ENCODE measurements at regions not wholly inside any gene's neighbourhood (a gene's known extent, or its start where the extent isn't known, plus 50 kb on each side); places are given as distances from the start of the nearest gene placed in this dataset.

DNA sequence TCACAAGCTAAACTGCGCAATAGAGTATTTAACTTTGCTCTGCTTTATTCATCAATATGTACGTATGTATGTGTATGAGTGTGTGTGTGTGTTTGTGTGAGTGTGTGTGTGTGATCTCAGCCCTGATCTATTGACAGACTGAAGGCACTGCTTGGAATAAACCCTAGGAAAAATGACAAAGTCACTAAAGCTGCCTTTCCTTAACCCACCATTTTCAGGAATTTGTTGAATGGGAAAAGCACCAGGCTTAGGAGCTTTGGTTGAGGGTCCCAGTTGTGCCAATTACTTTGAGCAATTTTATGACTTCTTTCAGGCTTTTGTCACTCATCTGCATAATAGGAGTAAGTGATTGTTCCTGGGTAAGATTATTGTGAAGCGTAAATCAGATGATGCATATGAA is 108.6 kb upstream of the TLR4 start:
- ChIA-PET POLR2A (no interaction called here), CTCF (no interaction called here)
- DNase-seq (ENCODE audit: low read depth in 1 of 2, low spot score in 1 of 2) = no peak
- no peak overlapping the region for H3K4me2 ChIP-seq
- H3K4me1 ChIP-seq = no peaks in the 10 kb centered on the region
- no peak overlapping the region for H3K4me3 ChIP-seq
- no peak overlapping the region for H3K27ac ChIP-seq
- H3K9me3 ChIP-seq = no peaks in the 10 kb centered on the region
- no peak for TF ChIP-seq MAFK (IDR thresholded peaks at IDR 0.05; ENCODE audit: partially characterized antibody)
- no peak for TF ChIP-seq ZC3H11A (IDR thresholded peaks at IDR 0.05)
- TF ChIP-seq, protein P1, sequence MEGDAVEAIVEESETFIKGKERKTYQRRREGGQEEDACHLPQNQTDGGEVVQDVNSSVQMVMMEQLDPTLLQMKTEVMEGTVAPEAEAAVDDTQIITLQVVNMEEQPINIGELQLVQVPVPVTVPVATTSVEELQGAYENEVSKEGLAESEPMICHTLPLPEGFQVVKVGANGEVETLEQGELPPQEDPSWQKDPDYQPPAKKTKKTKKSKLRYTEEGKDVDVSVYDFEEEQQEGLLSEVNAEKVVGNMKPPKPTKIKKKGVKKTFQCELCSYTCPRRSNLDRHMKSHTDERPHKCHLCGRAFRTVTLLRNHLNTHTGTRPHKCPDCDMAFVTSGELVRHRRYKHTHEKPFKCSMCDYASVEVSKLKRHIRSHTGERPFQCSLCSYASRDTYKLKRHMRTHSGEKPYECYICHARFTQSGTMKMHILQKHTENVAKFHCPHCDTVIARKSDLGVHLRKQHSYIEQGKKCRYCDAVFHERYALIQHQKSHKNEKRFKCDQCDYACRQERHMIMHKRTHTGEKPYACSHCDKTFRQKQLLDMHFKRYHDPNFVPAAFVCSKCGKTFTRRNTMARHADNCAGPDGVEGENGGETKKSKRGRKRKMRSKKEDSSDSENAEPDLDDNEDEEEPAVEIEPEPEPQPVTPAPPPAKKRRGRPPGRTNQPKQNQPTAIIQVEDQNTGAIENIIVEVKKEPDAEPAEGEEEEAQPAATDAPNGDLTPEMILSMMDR (IDR thresholded peaks at IDR 0.05) = no peak
- no peak for TF ChIP-seq KDM5A (IDR thresholded peaks at IDR 0.05)
- TF ChIP-seq TP53 (CRISPR knock-in tag; IDR thresholded peaks at IDR 0.05) = no peak
- TF ChIP-seq, protein P2, sequence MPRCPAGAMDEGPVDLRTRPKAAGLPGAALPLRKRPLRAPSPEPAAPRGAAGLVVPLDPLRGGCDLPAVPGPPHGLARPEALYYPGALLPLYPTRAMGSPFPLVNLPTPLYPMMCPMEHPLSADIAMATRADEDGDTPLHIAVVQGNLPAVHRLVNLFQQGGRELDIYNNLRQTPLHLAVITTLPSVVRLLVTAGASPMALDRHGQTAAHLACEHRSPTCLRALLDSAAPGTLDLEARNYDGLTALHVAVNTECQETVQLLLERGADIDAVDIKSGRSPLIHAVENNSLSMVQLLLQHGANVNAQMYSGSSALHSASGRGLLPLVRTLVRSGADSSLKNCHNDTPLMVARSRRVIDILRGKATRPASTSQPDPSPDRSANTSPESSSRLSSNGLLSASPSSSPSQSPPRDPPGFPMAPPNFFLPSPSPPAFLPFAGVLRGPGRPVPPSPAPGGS (IDR thresholded peaks at IDR 0.05) = no peak
- TF ChIP-seq, protein P3, sequence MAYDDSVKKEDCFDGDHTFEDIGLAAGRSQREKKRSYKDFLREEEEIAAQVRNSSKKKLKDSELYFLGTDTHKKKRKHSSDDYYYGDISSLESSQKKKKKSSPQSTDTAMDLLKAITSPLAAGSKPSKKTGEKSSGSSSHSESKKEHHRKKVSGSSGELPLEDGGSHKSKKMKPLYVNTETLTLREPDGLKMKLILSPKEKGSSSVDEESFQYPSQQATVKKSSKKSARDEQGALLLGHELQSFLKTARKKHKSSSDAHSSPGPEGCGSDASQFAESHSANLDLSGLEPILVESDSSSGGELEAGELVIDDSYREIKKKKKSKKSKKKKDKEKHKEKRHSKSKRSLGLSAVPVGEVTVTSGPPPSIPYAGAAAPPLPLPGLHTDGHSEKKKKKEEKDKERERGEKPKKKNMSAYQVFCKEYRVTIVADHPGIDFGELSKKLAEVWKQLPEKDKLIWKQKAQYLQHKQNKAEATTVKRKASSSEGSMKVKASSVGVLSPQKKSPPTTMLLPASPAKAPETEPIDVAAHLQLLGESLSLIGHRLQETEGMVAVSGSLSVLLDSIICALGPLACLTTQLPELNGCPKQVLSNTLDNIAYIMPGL (CRISPR knock-in tag; IDR thresholded peaks at IDR 0.05; ENCODE audit: borderline replicate concordance) = no peak
- TF ChIP-seq, protein P4, sequence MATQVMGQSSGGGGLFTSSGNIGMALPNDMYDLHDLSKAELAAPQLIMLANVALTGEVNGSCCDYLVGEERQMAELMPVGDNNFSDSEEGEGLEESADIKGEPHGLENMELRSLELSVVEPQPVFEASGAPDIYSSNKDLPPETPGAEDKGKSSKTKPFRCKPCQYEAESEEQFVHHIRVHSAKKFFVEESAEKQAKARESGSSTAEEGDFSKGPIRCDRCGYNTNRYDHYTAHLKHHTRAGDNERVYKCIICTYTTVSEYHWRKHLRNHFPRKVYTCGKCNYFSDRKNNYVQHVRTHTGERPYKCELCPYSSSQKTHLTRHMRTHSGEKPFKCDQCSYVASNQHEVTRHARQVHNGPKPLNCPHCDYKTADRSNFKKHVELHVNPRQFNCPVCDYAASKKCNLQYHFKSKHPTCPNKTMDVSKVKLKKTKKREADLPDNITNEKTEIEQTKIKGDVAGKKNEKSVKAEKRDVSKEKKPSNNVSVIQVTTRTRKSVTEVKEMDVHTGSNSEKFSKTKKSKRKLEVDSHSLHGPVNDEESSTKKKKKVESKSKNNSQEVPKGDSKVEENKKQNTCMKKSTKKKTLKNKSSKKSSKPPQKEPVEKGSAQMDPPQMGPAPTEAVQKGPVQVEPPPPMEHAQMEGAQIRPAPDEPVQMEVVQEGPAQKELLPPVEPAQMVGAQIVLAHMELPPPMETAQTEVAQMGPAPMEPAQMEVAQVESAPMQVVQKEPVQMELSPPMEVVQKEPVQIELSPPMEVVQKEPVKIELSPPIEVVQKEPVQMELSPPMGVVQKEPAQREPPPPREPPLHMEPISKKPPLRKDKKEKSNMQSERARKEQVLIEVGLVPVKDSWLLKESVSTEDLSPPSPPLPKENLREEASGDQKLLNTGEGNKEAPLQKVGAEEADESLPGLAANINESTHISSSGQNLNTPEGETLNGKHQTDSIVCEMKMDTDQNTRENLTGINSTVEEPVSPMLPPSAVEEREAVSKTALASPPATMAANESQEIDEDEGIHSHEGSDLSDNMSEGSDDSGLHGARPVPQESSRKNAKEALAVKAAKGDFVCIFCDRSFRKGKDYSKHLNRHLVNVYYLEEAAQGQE (IDR thresholded peaks at IDR 0.05) = no peak
- TF ChIP-seq ZFP36 (IDR thresholded peaks at IDR 0.05; ENCODE audit: borderline replicate concordance, partially characterized antibody) = no peak
- no peak for TF ChIP-seq CEBPB (IDR thresholded peaks at IDR 0.05)
- TF ChIP-seq, protein P5, sequence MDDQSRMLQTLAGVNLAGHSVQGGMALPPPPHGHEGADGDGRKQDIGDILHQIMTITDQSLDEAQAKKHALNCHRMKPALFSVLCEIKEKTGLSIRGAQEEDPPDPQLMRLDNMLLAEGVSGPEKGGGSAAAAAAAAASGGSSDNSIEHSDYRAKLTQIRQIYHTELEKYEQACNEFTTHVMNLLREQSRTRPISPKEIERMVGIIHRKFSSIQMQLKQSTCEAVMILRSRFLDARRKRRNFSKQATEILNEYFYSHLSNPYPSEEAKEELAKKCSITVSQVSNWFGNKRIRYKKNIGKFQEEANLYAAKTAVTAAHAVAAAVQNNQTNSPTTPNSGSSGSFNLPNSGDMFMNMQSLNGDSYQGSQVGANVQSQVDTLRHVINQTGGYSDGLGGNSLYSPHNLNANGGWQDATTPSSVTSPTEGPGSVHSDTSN (IDR thresholded peaks at IDR 0.05) = no peak
- no peak for ATAC-seq
- FAIRE-seq = no peak
- WGBS (ENCODE audit: missing lambda C conversion rate) = 22% methylated on average over 3 of the region's 3 CpGs

DNA sequence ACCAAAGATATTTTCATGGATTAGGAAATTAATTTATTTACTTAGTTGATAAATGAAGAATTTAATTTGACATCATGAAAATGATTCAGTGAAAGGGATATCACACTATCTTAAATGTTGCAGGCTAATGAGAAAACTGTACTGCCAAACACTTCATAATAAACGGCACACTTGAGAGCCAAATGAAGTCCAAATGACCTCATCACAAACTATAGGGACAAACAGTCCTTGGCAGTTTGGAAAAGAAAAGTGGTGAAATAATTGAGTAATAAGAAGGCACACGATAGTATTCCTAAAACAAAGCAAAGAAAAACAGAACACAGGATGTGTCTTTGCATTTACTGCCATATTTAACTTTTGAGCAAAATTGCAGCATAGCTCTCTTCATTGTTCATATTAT is 116.9 kb upstream of the TLR4 start:
- DNase-seq (ENCODE audit: low read depth in 1 of 2, low spot score in 1 of 2) (no peak), FAIRE-seq (no peak), ATAC-seq (no peak)
- POLR2A ChIA-PET = no interaction called here
- CTCF ChIA-PET = no interaction called here
- TF ChIP-seq EP300 (IDR thresholded peaks at IDR 0.05) (no peak), RFX5 (IDR thresholded peaks at IDR 0.05) (no peak), HEYL (CRISPR knock-in tag; IDR thresholded peaks at IDR 0.05) (no peak), TFCP2L1 (CRISPR knock-in tag; IDR thresholded peaks at IDR 0.05) (no peak), SMC3 (IDR thresholded peaks at IDR 0.05) (no peak), POLR2A (IDR thresholded peaks at IDR 0.05; ENCODE audit: low read length) (no peak), HDAC2 (IDR thresholded peaks at IDR 0.05) (no peak), TP53 (CRISPR knock-in tag; IDR thresholded peaks at IDR 0.05) (no peak), MYC (IDR thresholded peaks at IDR 0.05; ENCODE audit: borderline replicate concordance, low read length) (no peak), EHF (CRISPR knock-in tag; IDR thresholded peaks at IDR 0.05) (no peak), HOXA7 (CRISPR knock-in tag; IDR thresholded peaks at IDR 0.05) (no peak), KDM5A (IDR thresholded peaks at IDR 0.05) (no peak), NPAS2 (CRISPR knock-in tag; IDR thresholded peaks at IDR 0.05; ENCODE audit: borderline replicate concordance) (no peak), CHD4 (IDR thresholded peaks at IDR 0.05; ENCODE audit: borderline replicate concordance) (no peak)
- TF ChIP-seq, protein P5 (IDR thresholded peaks at IDR 0.05) = no peak
- TF ChIP-seq, protein P2 (IDR thresholded peaks at IDR 0.05) = no peak
- TF ChIP-seq, protein P6, sequence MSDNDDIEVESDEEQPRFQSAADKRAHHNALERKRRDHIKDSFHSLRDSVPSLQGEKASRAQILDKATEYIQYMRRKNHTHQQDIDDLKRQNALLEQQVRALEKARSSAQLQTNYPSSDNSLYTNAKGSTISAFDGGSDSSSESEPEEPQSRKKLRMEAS (IDR thresholded peaks at IDR 0.05) = no peak
- H3K9me3 ChIP-seq = no peaks in the 10 kb centered on the region
- H3K4me1 ChIP-seq = no peaks in the 10 kb centered on the region
- 2% methylated on average over 2 of the region's 2 CpGs for WGBS (ENCODE audit: missing lambda C conversion rate)
- H3K4me2 ChIP-seq = no peak overlapping the region
- no peak overlapping the region for H3K27ac ChIP-seq
- no peak overlapping the region for H3K4me3 ChIP-seq
